ENCODE measurements at regions not wholly inside any gene's neighbourhood (a gene's known extent, or its start where the extent isn't known, plus 50 kb on each side); places are given as distances from the start of the nearest gene placed in this dataset.

DNA sequence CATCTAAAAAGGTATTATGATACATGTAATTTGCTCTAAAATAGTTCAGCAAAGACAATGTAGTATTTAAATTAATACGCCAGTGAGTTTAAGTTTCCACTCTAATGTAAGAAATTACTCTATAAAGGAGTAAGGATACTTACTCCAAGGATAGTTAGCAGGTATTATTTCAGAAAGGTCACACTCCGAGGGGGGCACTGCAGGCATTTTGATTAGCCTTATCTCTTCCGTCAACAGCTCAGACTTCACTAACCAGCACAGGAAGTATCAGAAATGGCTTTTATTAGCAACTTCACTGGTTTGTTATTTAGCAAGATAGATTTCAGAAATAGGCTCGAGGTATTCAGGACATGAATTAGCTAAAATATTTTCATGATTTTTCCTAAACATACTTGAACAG, 127.0 kb downstream of the COX18 start:
- TF ChIP-seq, protein P1, sequence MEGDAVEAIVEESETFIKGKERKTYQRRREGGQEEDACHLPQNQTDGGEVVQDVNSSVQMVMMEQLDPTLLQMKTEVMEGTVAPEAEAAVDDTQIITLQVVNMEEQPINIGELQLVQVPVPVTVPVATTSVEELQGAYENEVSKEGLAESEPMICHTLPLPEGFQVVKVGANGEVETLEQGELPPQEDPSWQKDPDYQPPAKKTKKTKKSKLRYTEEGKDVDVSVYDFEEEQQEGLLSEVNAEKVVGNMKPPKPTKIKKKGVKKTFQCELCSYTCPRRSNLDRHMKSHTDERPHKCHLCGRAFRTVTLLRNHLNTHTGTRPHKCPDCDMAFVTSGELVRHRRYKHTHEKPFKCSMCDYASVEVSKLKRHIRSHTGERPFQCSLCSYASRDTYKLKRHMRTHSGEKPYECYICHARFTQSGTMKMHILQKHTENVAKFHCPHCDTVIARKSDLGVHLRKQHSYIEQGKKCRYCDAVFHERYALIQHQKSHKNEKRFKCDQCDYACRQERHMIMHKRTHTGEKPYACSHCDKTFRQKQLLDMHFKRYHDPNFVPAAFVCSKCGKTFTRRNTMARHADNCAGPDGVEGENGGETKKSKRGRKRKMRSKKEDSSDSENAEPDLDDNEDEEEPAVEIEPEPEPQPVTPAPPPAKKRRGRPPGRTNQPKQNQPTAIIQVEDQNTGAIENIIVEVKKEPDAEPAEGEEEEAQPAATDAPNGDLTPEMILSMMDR (IDR thresholded peaks at IDR 0.05) = no peak
- TF ChIP-seq EZH2 (IDR thresholded peaks at IDR 0.05; ENCODE audit: borderline replicate concordance, insufficient read depth, low read depth, low read length, poor library complexity, severe bottlenecking) = no peak
